Activated CD4-positive, alpha-beta memory T cell treated with anti-CD3 and anti-CD28 coated beads, Interleukin-2, amount 10 ng/mL, durations not matched to agents 7 days and 5 days (primary cell): ENCODE measurements at regions not wholly inside any gene's neighbourhood (a gene's known extent, or its start where the extent isn't known, plus 50 kb on each side); places are given as distances from the start of the nearest gene placed in this dataset.

Source experiments
- CTCF ChIA-PET: fragments of 350-600 bp; sonication (Branson Sonifier 250); formaldehyde crosslinking; loops from one replicate; lab custom pipeline; 2021; ENCODE audit warnings: antibody characterized with exemption, inconsistent platforms; lab: Charles Lee
- POLR2A ChIA-PET: fragments of 350-600 bp; sonication (Branson Sonifier 250); formaldehyde crosslinking; loops from one replicate; lab custom pipeline; 2021; ENCODE audit warnings: antibody characterized with exemption; lab: Charles Lee
- DNase-seq: peaks from one replicate; pipeline ENCODE4 v3.0.0-alpha.2; 2020
- H3K27ac Mint-ChIP-seq: one replicate; pipeline ENCODE4 v1.8.0; 2021; ENCODE audit warnings: mild to moderate bottlenecking, mixed read lengths
- H3K27me3 Mint-ChIP-seq: one replicate; pipeline ENCODE4 v1.8.0; 2021; ENCODE audit warnings: mixed read lengths
- H3K36me3 Mint-ChIP-seq: one replicate; pipeline ENCODE4 v1.8.0; 2021; ENCODE audit warnings: low read depth, mixed read lengths
- H3K4me1 Mint-ChIP-seq: one replicate; pipeline ENCODE4 v1.8.0; 2021; ENCODE audit warnings: mixed read lengths
- H3K4me3 Mint-ChIP-seq: one replicate; pipeline ENCODE4 v1.8.0; 2021; ENCODE audit warnings: mild to moderate bottlenecking, mixed read lengths
- H3K9me3 Mint-ChIP-seq: one replicate; pipeline ENCODE4 v1.8.0; 2021; ENCODE audit warnings: mixed read lengths

DNA sequence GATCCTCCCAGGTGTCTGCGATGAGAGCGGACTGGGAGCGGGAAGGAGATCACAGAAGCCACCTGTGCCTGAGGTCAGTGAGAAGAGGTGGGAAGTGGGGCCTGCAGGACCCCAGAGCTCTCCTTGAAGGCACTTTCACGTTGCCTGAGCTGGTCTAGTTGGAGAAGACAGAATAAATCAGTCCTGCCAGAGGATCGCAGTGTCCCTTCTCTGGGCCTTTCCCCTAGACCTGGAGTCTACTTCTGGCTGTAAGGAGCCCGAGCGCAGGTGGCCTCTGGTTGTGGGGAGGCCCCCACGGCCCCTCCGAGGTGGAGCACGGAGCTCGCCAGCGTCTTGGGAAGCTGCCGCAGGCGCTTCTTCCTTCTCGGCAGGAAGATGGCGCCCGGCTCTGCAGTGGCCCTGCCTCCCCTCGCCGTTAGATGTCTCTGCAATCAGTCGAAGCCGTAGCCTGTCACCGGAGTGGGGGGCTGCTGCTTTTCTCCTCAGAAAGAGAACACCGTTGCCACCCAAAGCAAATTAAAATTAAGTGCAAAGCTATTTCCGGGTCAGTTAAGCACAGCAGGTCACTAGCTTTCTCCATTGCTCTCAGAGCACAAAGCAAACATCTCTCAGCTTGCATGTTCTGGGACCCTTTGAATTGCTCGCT lies 212.0 kb upstream of the MYT1L start:
- Mint-ChIP-seq H3K27ac (no peak overlapping the region), H3K9me3 (no peaks in the 10 kb centered on the region), H3K27me3 (no peaks in the 10 kb centered on the region), H3K4me3 (no peak overlapping the region), H3K4me1 (no peaks in the 10 kb centered on the region), H3K36me3 (no peaks in the 10 kb centered on the region)
- ChIA-PET POLR2A (no interaction called here), CTCF (no interaction called here)
- no peak for DNase-seq

DNA sequence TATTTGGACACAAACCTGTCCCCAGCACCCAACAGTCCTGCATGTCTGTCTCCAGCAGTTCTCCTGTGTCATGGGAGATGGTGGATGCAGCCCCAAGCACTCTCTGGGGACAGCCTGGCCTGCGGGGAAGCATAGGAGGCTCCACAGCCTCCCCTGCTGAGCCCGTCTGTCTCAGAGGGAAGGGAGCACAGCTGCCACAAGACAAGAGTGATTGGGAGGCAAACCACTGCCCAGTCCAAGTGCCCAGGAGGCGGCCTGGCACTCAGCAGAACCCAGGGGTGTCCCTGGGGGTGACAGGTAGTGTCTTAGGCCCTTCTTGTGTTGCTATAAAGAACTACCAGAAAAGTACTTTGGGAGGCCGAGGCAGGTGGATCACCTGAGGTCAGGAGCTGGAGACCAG lies 211.2 kb upstream of the MYT1L start:
- H3K27ac Mint-ChIP-seq, result no peak overlapping the region
- H3K9me3 Mint-ChIP-seq, result no peaks in the 10 kb centered on the region
- no peaks in the 10 kb centered on the region for H3K27me3 Mint-ChIP-seq
- H3K36me3 Mint-ChIP-seq, result no peaks in the 10 kb centered on the region
- POLR2A ChIA-PET, result no interaction called here
- H3K4me1 Mint-ChIP-seq, result no peaks in the 10 kb centered on the region
- CTCF ChIA-PET, result no interaction called here
- no peak for DNase-seq
- no peak overlapping the region for H3K4me3 Mint-ChIP-seq

DNA sequence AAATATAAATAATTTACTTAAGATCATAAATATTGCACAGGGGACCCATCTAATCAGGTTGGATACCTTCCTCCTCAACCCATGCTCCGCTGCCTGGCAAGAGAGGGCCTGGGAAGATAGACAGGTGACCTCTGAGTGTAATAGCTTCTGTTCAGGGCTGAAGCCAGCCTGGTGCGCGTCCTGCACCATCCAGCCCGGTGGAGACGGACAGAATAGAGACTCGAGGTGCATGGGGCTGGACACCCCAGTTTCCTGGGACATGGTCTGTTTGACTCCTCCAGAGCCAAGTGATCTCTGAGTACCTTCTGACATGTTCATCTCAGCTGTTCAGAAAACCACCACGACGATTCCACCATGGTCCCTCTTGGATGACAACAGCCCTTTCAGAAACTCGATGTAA lies 209.3 kb upstream of the MYT1L start:
- ChIA-PET CTCF (no interaction called here), POLR2A (no interaction called here)
- Mint-ChIP-seq H3K9me3 (no peaks in the 10 kb centered on the region), H3K27me3 (no peaks in the 10 kb centered on the region), H3K27ac (no peak overlapping the region), H3K4me3 (no peak overlapping the region), H3K4me1 (no peaks in the 10 kb centered on the region), H3K36me3 (no peaks in the 10 kb centered on the region)
- no peak for DNase-seq

- Mint-ChIP-seq H3K4me3 (no peak overlapping the region), H3K27ac (no peak overlapping the region), H3K4me1 (no peaks in the 10 kb centered on the region), H3K27me3 (no peaks in the 10 kb centered on the region), H3K36me3 (no peaks in the 10 kb centered on the region), H3K9me3 (no peaks in the 10 kb centered on the region)
- ChIA-PET POLR2A (no interaction called here), CTCF (no interaction called here)
- no peak for DNase-seq
Observed at GRCh38 chr2:2536416-2537056, 205.5 kb upstream of the MYT1L start.

DNA sequence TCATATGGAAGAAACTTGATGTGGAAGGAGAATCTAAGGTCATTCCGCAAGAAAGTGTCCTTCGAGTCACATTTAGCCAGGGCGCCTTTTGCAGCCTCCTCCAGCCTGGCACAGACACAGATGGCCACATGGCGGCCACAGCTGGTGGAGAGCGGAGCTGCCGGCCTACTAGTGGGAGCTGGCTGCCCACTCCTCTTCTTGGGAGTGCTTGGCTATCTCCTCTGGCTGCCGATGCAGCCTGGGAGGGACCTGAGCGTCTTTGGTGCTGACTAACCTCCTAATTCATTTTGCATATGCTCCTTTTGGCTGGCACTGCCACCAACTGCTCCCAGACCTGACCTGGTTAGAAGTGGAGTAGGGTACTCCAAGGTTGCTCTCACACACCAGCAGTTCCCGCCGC lies 199.3 kb upstream of the MYT1L start:
- H3K4me3 Mint-ChIP-seq, result no peak overlapping the region
- no peaks in the 10 kb centered on the region for H3K9me3 Mint-ChIP-seq
- DNase-seq, result no peak
- H3K27me3 Mint-ChIP-seq, result no peaks in the 10 kb centered on the region
- no peak overlapping the region for H3K27ac Mint-ChIP-seq
- no peaks in the 10 kb centered on the region for H3K36me3 Mint-ChIP-seq
- no peaks in the 10 kb centered on the region for H3K4me1 Mint-ChIP-seq
- ChIA-PET POLR2A (no interaction called here), CTCF (no interaction called here)

GRCh38 chr2:2528846-2529245 lies 197.8 kb upstream of the MYT1L start:
- DNase-seq, result no peak
- Mint-ChIP-seq H3K27me3 (no peaks in the 10 kb centered on the region), H3K4me3 (no peak overlapping the region), H3K9me3 (no peaks in the 10 kb centered on the region), H3K36me3 (no peaks in the 10 kb centered on the region), H3K4me1 (no peaks in the 10 kb centered on the region), H3K27ac (no peak overlapping the region)
- CTCF ChIA-PET, result interaction anchor here (0.7 kb wide), 1 partner anchor 61 kb away, joined by 3 read pairs; no protein-coding TSS in a partner anchor
- POLR2A ChIA-PET, result no interaction called here

DNA sequence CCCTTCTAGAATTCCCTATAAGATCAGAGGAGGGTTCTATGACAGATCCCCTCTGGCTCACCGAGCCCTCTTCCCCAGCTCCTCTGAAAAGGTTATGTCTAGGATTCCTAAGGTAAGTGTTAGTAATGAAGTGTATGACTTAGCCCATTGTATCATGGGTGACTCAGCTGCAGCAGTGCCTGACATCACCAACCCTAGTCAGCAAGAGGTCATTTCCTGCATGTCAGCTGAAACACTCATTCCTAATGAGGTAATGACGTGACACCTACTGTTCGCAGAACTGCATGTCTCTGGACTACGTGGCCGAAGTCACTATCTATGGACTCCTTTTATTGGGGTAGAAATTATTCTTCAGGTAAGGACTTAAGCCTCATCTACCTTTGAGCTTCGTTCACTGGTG lies 196.1 kb upstream of the MYT1L start:
- Mint-ChIP-seq H3K36me3 (no peaks in the 10 kb centered on the region), H3K4me3 (no peak overlapping the region), H3K9me3 (peaks cover 1% of the 10 kb centered on the region), H3K27ac (no peak overlapping the region), H3K27me3 (no peaks in the 10 kb centered on the region), H3K4me1 (no peaks in the 10 kb centered on the region)
- DNase-seq, result no peak
- CTCF ChIA-PET, result no interaction called here
- POLR2A ChIA-PET, result no interaction called here

DNA sequence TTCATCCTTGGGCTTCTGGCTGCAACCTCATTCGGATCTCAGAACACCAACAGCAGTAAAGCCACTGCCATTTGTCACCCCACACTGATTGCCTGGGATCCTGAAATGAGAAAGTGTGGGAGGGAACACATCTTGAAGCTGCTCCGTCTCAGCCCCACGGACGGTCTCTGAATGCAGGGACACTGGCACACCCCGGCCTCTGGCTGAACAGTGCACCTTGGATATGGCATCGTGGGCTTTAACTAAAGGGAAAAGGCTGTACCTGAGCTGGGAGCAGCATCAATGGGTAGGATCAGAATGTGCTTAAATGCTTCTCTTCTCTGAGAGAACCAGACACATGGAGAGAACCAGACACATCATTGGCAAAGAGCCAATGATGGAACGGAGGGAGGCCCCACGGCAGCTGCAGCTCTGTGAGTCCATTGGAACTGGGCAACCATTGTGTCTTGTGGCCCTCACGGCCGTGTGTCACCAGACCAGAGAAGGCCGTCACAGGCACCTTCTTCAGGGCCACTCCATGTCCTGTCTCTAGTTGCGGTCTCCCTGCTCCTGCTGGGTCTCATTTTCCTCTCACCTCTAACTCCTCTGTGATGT lies 193.4 kb upstream of the MYT1L start:
- Mint-ChIP-seq H3K4me1 (no peaks in the 10 kb centered on the region), H3K9me3 (peaks cover 5% of the 10 kb centered on the region), H3K4me3 (no peak overlapping the region), H3K27me3 (no peaks in the 10 kb centered on the region), H3K27ac (no peak overlapping the region), H3K36me3 (no peaks in the 10 kb centered on the region)
- no peak for DNase-seq
- ChIA-PET POLR2A (no interaction called here), CTCF (no interaction called here)

DNA sequence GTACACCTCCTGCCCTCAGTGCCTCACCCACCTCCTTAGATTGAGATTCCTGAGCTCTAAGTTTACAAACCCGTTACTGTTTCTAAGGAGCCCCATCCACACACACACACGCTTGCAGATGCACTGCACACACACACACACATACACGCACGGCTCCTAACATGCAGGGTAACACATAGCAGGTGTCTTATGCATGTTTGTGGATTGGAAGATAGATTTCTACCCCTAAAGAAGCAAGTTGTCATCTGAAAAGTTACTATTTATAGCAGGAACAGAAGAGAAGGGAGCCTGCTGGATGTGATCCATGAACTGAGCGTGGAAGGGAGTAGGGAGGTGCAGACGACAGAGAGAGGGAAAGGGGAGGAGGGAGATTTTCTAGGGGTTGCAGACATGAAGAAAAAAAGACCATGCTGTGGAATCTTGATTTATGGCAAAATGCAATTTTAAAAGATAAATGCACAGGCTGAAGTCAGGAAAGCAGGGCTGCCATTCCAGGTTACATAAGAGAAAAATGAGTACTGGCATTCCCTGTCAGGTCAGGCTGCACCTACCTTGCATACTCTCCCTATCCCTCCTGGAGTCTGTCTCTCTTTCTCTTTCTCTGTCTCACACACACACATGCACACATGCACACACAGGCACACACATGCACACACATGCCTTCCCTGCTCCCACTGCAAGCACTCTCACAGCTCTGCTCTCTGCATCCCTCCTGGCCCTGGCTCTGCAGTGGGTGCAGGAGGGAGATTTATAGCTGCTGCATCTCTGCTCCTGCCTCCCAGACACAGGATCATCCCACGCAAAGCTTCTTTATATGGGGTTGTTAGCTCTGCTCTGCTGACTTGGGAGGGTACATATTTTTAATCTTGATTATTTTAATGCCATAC lies 192.6 kb upstream of the MYT1L start:
- Mint-ChIP-seq H3K4me1 (no peaks in the 10 kb centered on the region), H3K27ac (no peak overlapping the region), H3K36me3 (no peaks in the 10 kb centered on the region), H3K4me3 (no peak overlapping the region), H3K9me3 (peaks cover 5% of the 10 kb centered on the region), H3K27me3 (no peaks in the 10 kb centered on the region)
- DNase-seq, result no peak
- ChIA-PET CTCF (no interaction called here), POLR2A (no interaction called here)

GRCh38 chr2:2520401-2520811 lies 189.3 kb upstream of the MYT1L start:
- Mint-ChIP-seq H3K36me3 (no peaks in the 10 kb centered on the region), H3K4me1 (no peaks in the 10 kb centered on the region), H3K27ac (no peak overlapping the region), H3K9me3 (peaks cover 5% of the 10 kb centered on the region), H3K4me3 (no peak overlapping the region), H3K27me3 (no peaks in the 10 kb centered on the region)
- ChIA-PET POLR2A (no interaction called here), CTCF (no interaction called here)
- DNase-seq, result no peak

DNA sequence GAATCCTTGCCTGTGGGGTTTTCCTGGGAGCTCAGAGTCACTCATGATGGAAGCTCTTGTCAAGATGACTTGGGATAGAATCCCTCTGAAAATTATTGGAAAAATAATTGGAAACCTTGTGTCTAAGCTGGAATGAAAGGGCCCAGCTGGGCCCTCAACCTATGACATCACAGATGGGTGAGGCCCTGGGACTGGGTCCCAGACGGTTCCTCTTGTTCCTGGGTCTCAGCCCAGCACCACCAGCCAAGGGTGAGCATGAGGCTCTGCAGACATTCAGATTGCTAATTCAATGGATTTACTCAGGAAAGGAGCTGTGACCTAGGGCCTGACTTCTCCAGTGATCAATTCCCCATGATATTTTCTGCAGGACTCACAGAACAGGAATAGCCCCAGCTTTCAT lies 188.3 kb upstream of the MYT1L start:
- no peaks in the 10 kb centered on the region for H3K27me3 Mint-ChIP-seq
- ChIA-PET CTCF (no interaction called here), POLR2A (no interaction called here)
- no peaks in the 10 kb centered on the region for H3K36me3 Mint-ChIP-seq
- no peak overlapping the region for H3K27ac Mint-ChIP-seq
- H3K9me3 Mint-ChIP-seq, result peaks cover 5% of the 10 kb centered on the region
- no peak for DNase-seq
- H3K4me1 Mint-ChIP-seq, result no peaks in the 10 kb centered on the region
- H3K4me3 Mint-ChIP-seq, result no peak overlapping the region

DNA sequence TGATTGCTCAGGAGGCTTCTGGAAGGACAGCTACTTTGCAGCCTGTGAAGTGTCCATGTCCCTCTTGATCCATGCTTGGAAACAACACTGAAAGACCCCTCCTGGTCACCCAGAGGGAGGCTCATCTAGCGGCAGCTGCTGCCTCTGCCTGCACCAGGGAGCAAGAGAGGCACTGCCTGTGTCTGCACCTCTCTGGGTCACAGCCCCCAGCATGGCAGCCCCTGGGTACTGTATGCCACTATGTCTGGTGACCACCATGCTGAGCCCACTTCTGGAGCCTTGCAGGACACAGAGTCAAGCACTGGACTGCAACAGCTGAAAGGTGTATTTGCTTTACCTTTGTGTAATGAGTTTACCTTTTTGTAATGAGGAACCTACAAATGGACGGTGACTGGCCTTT lies 186.3 kb upstream of the MYT1L start:
- DNase-seq, result no peak
- H3K27ac Mint-ChIP-seq, result no peak overlapping the region
- no peak overlapping the region for H3K4me3 Mint-ChIP-seq
- H3K36me3 Mint-ChIP-seq, result no peaks in the 10 kb centered on the region
- peaks cover 5% of the 10 kb centered on the region for H3K9me3 Mint-ChIP-seq
- H3K4me1 Mint-ChIP-seq, result no peaks in the 10 kb centered on the region
- POLR2A ChIA-PET, result no interaction called here
- no peaks in the 10 kb centered on the region for H3K27me3 Mint-ChIP-seq
- CTCF ChIA-PET, result no interaction called here

DNA sequence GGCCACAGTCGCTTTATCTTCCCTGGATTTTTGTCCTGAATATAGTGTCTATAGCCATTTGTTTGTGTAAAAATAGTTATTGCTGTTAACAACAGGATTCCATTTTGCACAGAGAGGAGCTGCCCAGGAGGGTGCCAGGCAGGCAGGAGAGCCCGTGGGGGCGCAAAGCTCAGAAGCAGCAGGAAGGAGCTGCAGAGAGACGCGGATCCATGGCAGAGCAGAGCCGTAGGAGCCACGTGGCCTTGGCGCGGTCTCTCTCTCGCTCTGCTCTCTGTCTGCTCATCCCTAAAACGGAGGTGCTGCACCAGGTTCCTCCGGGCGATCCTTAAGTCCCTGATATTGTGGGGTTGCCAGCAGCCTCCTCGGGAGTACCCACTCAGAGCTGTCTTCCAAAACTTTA lies 185.3 kb upstream of the MYT1L start:
- DNase-seq, result no peak
- no peak overlapping the region for H3K4me3 Mint-ChIP-seq
- H3K9me3 Mint-ChIP-seq, result peaks cover 2% of the 10 kb centered on the region
- H3K27me3 Mint-ChIP-seq, result no peaks in the 10 kb centered on the region
- no peaks in the 10 kb centered on the region for H3K4me1 Mint-ChIP-seq
- no peak overlapping the region for H3K27ac Mint-ChIP-seq
- ChIA-PET CTCF (no interaction called here), POLR2A (no interaction called here)
- H3K36me3 Mint-ChIP-seq, result no peaks in the 10 kb centered on the region
